ENCODE measurements at regions not wholly inside any gene's neighbourhood (a gene's known extent, or its start where the extent isn't known, plus 50 kb on each side); places are given as distances from the start of the nearest gene placed in this dataset.

DNA sequence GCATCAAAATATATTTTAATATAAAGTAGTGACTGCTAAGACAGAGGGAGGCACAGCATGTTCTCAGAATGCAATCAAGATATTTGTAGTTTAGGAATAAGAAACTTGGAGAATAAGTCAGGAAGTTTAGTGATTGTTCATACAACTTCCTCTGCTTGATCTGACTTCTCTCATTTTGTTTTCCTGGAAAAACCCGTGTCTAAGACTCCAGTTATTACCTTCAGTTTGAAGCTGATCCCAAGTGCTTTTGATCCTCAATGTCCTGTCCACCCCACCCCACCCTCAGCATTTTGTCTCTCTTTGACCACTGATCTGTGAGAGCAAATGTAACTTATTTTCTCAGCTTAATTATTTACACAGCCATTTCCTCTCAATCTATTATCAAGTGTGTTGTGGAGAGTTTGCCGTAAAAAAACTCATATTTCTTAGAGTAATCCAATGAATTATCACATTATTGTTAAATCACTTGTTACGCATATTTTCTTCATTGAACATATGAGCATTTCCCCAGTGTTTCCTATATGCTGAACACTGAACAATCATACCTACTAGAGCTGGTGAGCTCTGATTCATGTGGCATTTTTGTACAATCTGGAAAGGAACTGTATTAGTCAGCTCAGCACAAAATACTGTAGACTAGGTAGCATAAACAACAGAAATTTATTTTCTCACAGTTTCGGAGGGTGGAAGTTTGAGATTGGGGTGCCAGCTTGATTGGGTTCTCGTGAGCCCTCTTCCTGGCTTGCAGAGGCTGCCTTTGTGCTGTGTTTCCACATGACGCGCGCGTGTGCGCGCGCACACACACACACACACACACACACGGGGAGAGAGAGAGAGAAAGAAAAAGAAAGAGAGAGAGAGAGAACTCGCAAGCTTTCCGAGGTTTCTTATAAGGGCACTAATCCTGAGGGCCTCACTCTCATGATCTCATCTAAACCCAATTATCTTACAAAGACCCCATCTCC, 65.5 kb upstream of the DPYD start:
- DNase-seq (ENCODE audit: low read depth, low spot score): no peak

DNA sequence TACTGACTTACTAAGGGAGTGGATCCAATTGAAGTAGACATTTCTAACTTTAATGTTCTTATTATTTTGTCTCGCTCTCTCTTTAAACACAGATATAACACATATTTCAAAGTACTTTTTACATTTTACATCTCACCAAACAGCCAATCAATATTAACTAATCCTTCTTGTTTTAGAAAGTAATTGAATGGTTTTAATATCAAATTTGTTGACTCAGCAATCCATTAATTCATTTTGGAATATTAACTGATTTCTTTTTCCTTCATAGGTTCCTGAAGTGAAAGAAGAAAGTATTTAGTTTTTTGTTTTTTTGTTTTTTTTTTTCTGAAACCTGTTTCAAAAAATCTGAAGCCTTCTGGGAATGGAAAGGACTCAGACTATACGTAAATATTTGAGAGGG, 62.3 kb upstream of the DPYD start:
- DNase-seq (ENCODE audit: low read depth, low spot score): no peak

DNA sequence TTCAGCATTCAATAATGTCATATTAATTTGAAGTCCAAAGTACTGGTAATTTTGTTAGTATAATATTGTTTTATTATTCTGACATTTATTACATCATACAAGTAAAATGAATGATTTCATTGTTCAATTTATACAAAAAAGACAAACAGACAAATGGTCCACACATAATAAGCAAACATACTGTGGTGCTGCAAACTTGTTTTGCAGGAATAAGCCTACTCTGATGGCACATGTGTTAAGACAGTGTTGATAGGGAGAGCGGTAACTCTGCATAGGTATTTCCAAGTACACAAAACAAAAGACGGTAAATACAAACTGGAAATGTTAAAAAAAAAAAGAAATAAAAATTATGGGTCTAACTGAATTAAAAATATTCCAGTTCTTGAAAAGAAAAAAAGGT, 59.7 kb upstream of the DPYD start:
- DNase-seq (ENCODE audit: low read depth, low spot score): no peak

DNA sequence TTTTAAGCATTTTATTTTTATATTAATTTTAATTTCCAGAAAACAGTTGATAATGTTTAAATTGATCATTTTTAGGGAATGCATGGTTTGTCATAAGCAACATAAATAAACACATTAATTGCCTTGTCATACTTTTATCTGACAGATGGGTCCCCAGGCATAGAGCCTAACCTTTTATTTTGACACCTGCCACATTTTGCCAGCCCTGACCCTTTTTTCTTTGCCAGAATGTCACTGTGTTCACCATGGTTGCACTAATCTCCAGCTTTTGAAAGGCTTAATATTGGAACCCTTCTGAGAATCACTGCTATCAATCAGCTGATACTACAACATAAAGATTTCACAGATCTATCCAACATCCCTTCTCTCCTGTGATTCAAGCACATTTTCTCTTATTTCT, 56.0 kb upstream of the DPYD start:
- DNase-seq (ENCODE audit: low read depth, low spot score): no peak

Data from brain pericyte (primary cell).